SK-N-SH (cell line): ENCODE measurements at regions not wholly inside any gene's neighbourhood (a gene's known extent, or its start where the extent isn't known, plus 50 kb on each side); places are given as distances from the start of the nearest gene placed in this dataset.

Experiments used
- FOXJ3 ChIP-seq: sonication (generic); formaldehyde crosslinking; IDR thresholded peaks from 2 replicates; pipeline ENCODE4 v1.5.1; 2020; ENCODE audit warnings: mild to moderate bottlenecking, missing genetic modification reagents
- RFX5 ChIP-seq: IDR thresholded peaks from 2 replicates; pipeline ENCODE4 v1.6.1; 2012; ENCODE audit warnings: mild to moderate bottlenecking, improper control_type of control experiment, low read length
- TF ChIP-seq, protein P1 (sequence below): fragments of 200-600 bp; sonication (generic); IDR thresholded peaks from 2 replicates; pipeline ENCODE4 v1.6.1; 2017; ENCODE audit warnings: antibody characterized with exemption, mild to moderate bottlenecking, moderate library complexity
- TF ChIP-seq, protein P2 (sequence below): IDR thresholded peaks from 2 replicates; pipeline ENCODE4 v1.6.1; 2012; ENCODE audit warnings: mild to moderate bottlenecking, low read depth, low read length, moderate library complexity

DNA sequence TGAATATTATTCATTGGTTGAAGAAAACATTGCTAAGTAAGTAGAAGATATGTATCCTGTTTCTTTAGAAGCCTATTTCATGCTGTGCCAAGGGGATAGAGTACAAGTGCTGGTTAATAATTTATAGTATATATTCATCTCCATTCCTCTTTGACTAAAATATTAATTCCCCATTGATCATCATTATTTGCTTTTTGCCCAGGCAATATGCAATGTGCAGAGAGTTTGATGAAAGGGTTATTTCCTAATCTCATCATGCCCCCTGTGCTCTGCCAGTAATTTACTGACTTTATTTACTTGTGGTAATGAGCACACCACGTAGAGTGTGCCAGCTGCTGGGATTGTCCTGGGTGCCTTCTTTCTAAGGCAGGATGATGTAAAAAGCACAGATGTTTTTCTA is 180.9 kb downstream of the REEP3 start:
- TF ChIP-seq, protein P1, sequence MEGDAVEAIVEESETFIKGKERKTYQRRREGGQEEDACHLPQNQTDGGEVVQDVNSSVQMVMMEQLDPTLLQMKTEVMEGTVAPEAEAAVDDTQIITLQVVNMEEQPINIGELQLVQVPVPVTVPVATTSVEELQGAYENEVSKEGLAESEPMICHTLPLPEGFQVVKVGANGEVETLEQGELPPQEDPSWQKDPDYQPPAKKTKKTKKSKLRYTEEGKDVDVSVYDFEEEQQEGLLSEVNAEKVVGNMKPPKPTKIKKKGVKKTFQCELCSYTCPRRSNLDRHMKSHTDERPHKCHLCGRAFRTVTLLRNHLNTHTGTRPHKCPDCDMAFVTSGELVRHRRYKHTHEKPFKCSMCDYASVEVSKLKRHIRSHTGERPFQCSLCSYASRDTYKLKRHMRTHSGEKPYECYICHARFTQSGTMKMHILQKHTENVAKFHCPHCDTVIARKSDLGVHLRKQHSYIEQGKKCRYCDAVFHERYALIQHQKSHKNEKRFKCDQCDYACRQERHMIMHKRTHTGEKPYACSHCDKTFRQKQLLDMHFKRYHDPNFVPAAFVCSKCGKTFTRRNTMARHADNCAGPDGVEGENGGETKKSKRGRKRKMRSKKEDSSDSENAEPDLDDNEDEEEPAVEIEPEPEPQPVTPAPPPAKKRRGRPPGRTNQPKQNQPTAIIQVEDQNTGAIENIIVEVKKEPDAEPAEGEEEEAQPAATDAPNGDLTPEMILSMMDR: no peak
- TF ChIP-seq, protein P2, sequence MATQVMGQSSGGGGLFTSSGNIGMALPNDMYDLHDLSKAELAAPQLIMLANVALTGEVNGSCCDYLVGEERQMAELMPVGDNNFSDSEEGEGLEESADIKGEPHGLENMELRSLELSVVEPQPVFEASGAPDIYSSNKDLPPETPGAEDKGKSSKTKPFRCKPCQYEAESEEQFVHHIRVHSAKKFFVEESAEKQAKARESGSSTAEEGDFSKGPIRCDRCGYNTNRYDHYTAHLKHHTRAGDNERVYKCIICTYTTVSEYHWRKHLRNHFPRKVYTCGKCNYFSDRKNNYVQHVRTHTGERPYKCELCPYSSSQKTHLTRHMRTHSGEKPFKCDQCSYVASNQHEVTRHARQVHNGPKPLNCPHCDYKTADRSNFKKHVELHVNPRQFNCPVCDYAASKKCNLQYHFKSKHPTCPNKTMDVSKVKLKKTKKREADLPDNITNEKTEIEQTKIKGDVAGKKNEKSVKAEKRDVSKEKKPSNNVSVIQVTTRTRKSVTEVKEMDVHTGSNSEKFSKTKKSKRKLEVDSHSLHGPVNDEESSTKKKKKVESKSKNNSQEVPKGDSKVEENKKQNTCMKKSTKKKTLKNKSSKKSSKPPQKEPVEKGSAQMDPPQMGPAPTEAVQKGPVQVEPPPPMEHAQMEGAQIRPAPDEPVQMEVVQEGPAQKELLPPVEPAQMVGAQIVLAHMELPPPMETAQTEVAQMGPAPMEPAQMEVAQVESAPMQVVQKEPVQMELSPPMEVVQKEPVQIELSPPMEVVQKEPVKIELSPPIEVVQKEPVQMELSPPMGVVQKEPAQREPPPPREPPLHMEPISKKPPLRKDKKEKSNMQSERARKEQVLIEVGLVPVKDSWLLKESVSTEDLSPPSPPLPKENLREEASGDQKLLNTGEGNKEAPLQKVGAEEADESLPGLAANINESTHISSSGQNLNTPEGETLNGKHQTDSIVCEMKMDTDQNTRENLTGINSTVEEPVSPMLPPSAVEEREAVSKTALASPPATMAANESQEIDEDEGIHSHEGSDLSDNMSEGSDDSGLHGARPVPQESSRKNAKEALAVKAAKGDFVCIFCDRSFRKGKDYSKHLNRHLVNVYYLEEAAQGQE: no peak
- TF ChIP-seq RFX5 (no peak), FOXJ3 (CRISPR knock-in tag) (no peak)
